ENCODE measurements at regions not wholly inside any gene's neighbourhood (a gene's known extent, or its start where the extent isn't known, plus 50 kb on each side); places are given as distances from the start of the nearest gene placed in this dataset.

DNA sequence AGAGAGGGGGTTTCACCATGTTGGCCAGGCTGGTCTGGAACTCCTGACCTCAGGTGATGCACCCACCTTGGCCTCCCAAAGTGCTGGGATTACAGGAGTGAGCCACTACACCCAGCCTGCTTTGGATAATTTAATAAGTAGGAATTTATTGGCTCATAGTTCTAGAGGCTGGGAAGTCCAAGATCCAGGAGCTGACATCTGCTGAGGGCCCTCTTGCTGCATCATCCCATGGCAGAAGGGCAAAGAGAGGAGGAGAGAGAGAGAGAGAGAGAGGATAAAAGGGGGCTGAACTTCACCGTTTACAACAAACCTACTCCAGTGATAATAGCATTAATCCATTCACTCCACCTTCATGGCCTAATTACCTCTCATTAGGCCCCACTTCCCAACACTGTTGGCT is 62.0 kb upstream of the HES1 start:
- peaks cover 0 to 20% (median 14%) of the 10 kb centered on the region in 7 donors for H3K4me1 Mint-ChIP-seq
- CTCF ChIA-PET: no interaction called here
- peaks cover 0 to 83% (median 31%) of the 10 kb centered on the region in 5 donors for H3K27me3 Mint-ChIP-seq
- H3K36me3 ChIP-seq (ENCODE audit: control insufficient read depth in 2 of 3, insufficient read depth in 3 of 3, low read length in 3 of 3): no peaks in the 10 kb centered on the region
- H3K4me1 ChIP-seq (ENCODE audit: control insufficient read depth in 2 of 2, insufficient read depth in 2 of 2, low read length in 2 of 2): peaks cover 0 to 9% of the 10 kb centered on the region in 2 donors
- no peak overlapping the region for H3K4me3 ChIP-seq (ENCODE audit: low read length)
- no peak overlapping the region for H3K27ac ChIP-seq (ENCODE audit: low read depth, low read length)
- POLR2A ChIA-PET: no interaction called here
- peaks cover 0 to 5% (median 0%) of the 10 kb centered on the region in 11 donors for H3K9me3 Mint-ChIP-seq
- DNase-seq (no peak), ATAC-seq (no peak)
- no peaks in the 10 kb centered on the region for H3K9me3 ChIP-seq (ENCODE audit: control insufficient read depth in 2 of 3, low read length in 3 of 3)
- peaks cover 0 to 4% (median 0%) of the 10 kb centered on the region in 5 donors for H3K36me3 Mint-ChIP-seq
- no peak overlapping the region for H3K27ac Mint-ChIP-seq
- no peaks in the 10 kb centered on the region for H3K27me3 ChIP-seq (ENCODE audit: control insufficient read depth in 2 of 2, insufficient read depth in 2 of 2, low read length in 2 of 2)
- intact Hi-C loops (cut with micrococcal nuclease): no loop called here
- H3K4me3 Mint-ChIP-seq: no peak overlapping the region

- ATAC-seq (no peak), DNase-seq (no peak)
- Mint-ChIP-seq H3K27me3 (peaks cover 0 to 83% (median 27%) of the 10 kb centered on the region in 5 donors), H3K36me3 (no peaks in the 10 kb centered on the region), H3K27ac (no peak overlapping the region), H3K4me3 (no peak overlapping the region), H3K4me1 (peaks cover 0 to 15% (median 7%) of the 10 kb centered on the region in 7 donors), H3K9me3 (no peaks in the 10 kb centered on the region)
- Histone ChIP-seq H3K27me3 (ENCODE audit: control insufficient read depth in 2 of 2, insufficient read depth in 2 of 2, low read length in 2 of 2) (no peaks in the 10 kb centered on the region), H3K9me3 (ENCODE audit: control insufficient read depth in 2 of 3, low read length in 3 of 3) (no peaks in the 10 kb centered on the region), H3K36me3 (ENCODE audit: control insufficient read depth in 2 of 3, insufficient read depth in 3 of 3, low read length in 3 of 3) (no peaks in the 10 kb centered on the region), H3K4me1 (ENCODE audit: control insufficient read depth in 2 of 2, insufficient read depth in 2 of 2, low read length in 2 of 2) (peaks cover 0 to 9% of the 10 kb centered on the region in 2 donors), H3K4me3 (ENCODE audit: low read length) (no peak overlapping the region), H3K27ac (ENCODE audit: low read depth, low read length) (no peak overlapping the region)
- intact Hi-C loops (cut with micrococcal nuclease): no loop called here
- ChIA-PET POLR2A (no interaction called here), CTCF (no interaction called here)
Measured at GRCh38 chr3:194075088-194075615, 60.8 kb upstream of the HES1 start.

DNA sequence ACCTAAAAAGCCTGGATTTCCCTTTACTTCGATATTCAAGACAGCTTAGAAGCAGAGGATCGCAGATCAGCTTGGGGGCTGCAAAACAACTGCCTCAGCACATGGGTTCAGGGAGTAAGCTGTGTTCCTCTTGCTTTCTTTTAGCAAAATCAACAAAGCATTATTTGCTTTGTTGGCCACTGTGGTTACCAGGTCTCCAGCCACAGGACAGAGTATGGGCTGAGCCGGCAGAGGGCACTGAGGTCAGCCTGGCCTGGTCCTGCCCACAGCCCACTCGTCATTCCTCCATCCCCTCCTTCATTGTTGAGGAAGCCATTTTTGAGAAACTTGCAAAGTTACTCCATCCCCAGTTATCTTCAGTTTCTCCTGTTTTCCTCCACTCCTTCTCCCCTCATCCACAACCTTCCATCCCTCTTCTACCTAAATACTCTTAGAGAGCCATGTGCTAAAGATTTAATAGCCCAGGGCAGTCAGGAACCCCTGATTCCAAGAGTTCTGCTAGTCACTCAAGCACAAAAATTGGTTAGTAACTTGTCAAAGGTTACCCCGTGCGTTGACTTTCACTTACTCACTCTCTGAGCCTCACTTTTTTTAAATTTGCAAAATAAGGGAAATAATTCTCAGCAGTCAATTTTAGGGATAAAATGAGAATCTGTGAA is 60.0 kb upstream of the HES1 start:
- Histone ChIP-seq H3K9me3 (ENCODE audit: control insufficient read depth in 2 of 3, low read length in 3 of 3) (no peaks in the 10 kb centered on the region), H3K4me1 (ENCODE audit: control insufficient read depth in 2 of 2, insufficient read depth in 2 of 2, low read length in 2 of 2) (peaks cover 0 to 9% of the 10 kb centered on the region in 2 donors), H3K27ac (ENCODE audit: low read depth, low read length) (no peak overlapping the region), H3K4me3 (ENCODE audit: low read length) (no peak overlapping the region), H3K36me3 (ENCODE audit: control insufficient read depth in 2 of 3, insufficient read depth in 3 of 3, low read length in 3 of 3) (no peaks in the 10 kb centered on the region), H3K27me3 (ENCODE audit: control insufficient read depth in 2 of 2, insufficient read depth in 2 of 2, low read length in 2 of 2) (no peaks in the 10 kb centered on the region)
- no peak for ATAC-seq
- H3K4me3 Mint-ChIP-seq: no peak overlapping the region
- peaks cover 0 to 87% (median 27%) of the 10 kb centered on the region in 5 donors for H3K27me3 Mint-ChIP-seq
- H3K4me1 Mint-ChIP-seq: peaks cover 0 to 15% (median 5%) of the 10 kb centered on the region in 7 donors
- no peaks in the 10 kb centered on the region for H3K9me3 Mint-ChIP-seq
- no peaks in the 10 kb centered on the region for H3K36me3 Mint-ChIP-seq
- intact Hi-C loops (cut with micrococcal nuclease): no loop called here
- ChIA-PET CTCF (no interaction called here), POLR2A (no interaction called here)
- H3K27ac Mint-ChIP-seq: no peak overlapping the region
- DNase-seq: no peak

DNA sequence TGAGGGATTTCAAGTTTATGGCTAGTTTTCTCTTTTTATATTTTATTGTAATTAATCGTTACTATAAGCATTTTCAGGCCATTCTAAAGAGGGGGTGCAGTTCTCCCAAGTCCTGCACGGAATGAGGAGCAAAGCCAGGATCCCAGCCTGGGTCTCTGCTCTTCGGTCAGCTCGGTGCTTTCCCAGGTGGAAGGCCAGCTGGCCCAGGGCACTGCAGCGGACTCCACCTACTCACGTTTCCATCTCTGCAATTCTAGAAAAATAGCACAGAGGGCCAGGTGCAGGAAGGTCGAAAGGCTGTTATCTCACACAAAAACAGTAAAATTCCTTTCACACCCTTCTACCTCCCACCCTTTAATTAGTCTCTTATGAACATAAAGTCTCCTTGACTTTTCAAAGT is 59.5 kb upstream of the HES1 start:
- Mint-ChIP-seq H3K9me3 (no peaks in the 10 kb centered on the region), H3K27ac (no peak overlapping the region), H3K36me3 (no peaks in the 10 kb centered on the region), H3K4me1 (peaks cover 0 to 12% (median 3%) of the 10 kb centered on the region in 7 donors), H3K27me3 (peaks cover 0 to 88% (median 27%) of the 10 kb centered on the region in 5 donors), H3K4me3 (no peak overlapping the region)
- H3K4me1 ChIP-seq (ENCODE audit: control insufficient read depth in 2 of 2, insufficient read depth in 2 of 2, low read length in 2 of 2): peaks cover 0 to 6% of the 10 kb centered on the region in 2 donors
- no peaks in the 10 kb centered on the region for H3K9me3 ChIP-seq (ENCODE audit: control insufficient read depth in 2 of 3, low read length in 3 of 3)
- CTCF ChIA-PET: no interaction called here
- no peak for DNase-seq
- intact Hi-C loops (cut with micrococcal nuclease): no loop called here
- POLR2A ChIA-PET: interaction anchor here (0.6 kb wide), 2 partner anchors 15 to 586 kb away, joined by 3 to 5 read pairs; no protein-coding TSS in a partner anchor
- H3K27me3 ChIP-seq (ENCODE audit: control insufficient read depth in 2 of 2, insufficient read depth in 2 of 2, low read length in 2 of 2): no peaks in the 10 kb centered on the region
- no peak for ATAC-seq
- no peak overlapping the region for H3K4me3 ChIP-seq (ENCODE audit: low read length)
- no peaks in the 10 kb centered on the region for H3K36me3 ChIP-seq (ENCODE audit: control insufficient read depth in 2 of 3, insufficient read depth in 3 of 3, low read length in 3 of 3)
- no peak overlapping the region for H3K27ac ChIP-seq (ENCODE audit: low read depth, low read length)

- H3K27ac ChIP-seq (ENCODE audit: low read depth, low read length): no peak overlapping the region
- ChIA-PET CTCF (no interaction called here), POLR2A (no interaction called here)
- ATAC-seq (no peak), DNase-seq (no peak)
- H3K4me3 ChIP-seq (ENCODE audit: low read length): no peak overlapping the region
- H3K36me3 ChIP-seq (ENCODE audit: control insufficient read depth in 2 of 3, insufficient read depth in 3 of 3, low read length in 3 of 3): no peaks in the 10 kb centered on the region
- Mint-ChIP-seq H3K27ac (no peak overlapping the region), H3K36me3 (no peaks in the 10 kb centered on the region), H3K4me3 (no peak overlapping the region), H3K9me3 (no peaks in the 10 kb centered on the region), H3K4me1 (peaks cover 0 to 4% (median 0%) of the 10 kb centered on the region in 7 donors), H3K27me3 (peaks cover 0 to 83% (median 27%) of the 10 kb centered on the region in 5 donors)
- H3K27me3 ChIP-seq (ENCODE audit: control insufficient read depth in 2 of 2, insufficient read depth in 2 of 2, low read length in 2 of 2): no peaks in the 10 kb centered on the region
- H3K9me3 ChIP-seq (ENCODE audit: control insufficient read depth in 2 of 3, low read length in 3 of 3): no peaks in the 10 kb centered on the region
- intact Hi-C loops (cut with micrococcal nuclease): no loop called here
- H3K4me1 ChIP-seq (ENCODE audit: control insufficient read depth in 2 of 2, insufficient read depth in 2 of 2, low read length in 2 of 2): no peaks in the 10 kb centered on the region
Measured at GRCh38 chr3:194077602-194078001, 58.3 kb upstream of the HES1 start.

DNA sequence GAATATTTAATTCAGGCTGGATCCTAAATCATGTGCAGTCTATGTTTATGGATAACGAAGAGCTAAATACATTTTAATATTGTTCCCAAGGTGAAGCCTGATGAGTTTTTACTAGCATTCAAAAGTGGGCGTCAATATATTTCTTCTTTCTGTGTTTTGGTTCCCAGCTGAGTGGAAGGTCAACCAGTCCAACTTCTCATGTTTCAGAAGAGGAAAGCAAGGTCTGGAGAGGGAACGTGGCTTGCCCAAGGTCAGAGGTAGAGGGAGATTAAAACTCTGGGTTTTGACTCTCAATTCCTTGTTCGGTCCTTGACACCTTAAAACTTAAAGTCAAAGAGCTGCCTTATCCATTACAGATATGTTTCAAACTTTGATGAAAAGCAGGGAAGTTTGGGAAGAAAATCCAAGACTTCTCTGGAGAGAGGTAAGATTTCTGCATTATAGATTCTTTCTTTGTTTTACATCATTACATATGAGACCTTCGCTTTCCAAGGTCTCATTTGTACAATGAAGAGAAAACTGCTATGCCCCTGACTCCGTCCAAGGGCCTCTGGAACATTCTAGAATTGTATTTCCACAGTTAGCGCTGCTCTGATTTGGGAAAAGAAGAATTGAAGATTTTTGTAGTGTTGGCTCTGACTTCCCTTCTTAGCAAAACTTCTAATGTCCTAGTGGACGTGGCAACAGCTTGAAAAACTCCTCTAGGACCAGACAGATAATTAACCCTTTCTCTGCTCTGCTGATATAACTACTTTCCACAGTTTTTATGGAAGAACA is 57.7 kb upstream of the HES1 start:
- DNase-seq: no peak
- no peaks in the 10 kb centered on the region for H3K4me1 ChIP-seq (ENCODE audit: control insufficient read depth in 2 of 2, insufficient read depth in 2 of 2, low read length in 2 of 2)
- ChIA-PET CTCF (interaction anchor here (0.6 kb wide), 1 partner anchor 90 kb away, joined by 4 read pairs; no protein-coding TSS in a partner anchor), POLR2A (no interaction called here)
- Mint-ChIP-seq H3K27me3 (peaks cover 0 to 81% (median 22%) of the 10 kb centered on the region in 5 donors), H3K27ac (no peak overlapping the region), H3K36me3 (no peaks in the 10 kb centered on the region), H3K4me3 (no peak overlapping the region), H3K9me3 (no peaks in the 10 kb centered on the region), H3K4me1 (no peaks in the 10 kb centered on the region)
- no peaks in the 10 kb centered on the region for H3K27me3 ChIP-seq (ENCODE audit: control insufficient read depth in 2 of 2, insufficient read depth in 2 of 2, low read length in 2 of 2)
- no peak for ATAC-seq
- H3K9me3 ChIP-seq (ENCODE audit: control insufficient read depth in 2 of 3, low read length in 3 of 3): no peaks in the 10 kb centered on the region
- H3K4me3 ChIP-seq (ENCODE audit: low read length): no peak overlapping the region
- H3K27ac ChIP-seq (ENCODE audit: low read depth, low read length): no peak overlapping the region
- intact Hi-C loops (cut with micrococcal nuclease): no loop called here
- H3K36me3 ChIP-seq (ENCODE audit: control insufficient read depth in 2 of 3, insufficient read depth in 3 of 3, low read length in 3 of 3): no peaks in the 10 kb centered on the region
